ENCODE measurements at regions not wholly inside any gene's neighbourhood (a gene's known extent, or its start where the extent isn't known, plus 50 kb on each side); places are given as distances from the start of the nearest gene placed in this dataset.

DNA sequence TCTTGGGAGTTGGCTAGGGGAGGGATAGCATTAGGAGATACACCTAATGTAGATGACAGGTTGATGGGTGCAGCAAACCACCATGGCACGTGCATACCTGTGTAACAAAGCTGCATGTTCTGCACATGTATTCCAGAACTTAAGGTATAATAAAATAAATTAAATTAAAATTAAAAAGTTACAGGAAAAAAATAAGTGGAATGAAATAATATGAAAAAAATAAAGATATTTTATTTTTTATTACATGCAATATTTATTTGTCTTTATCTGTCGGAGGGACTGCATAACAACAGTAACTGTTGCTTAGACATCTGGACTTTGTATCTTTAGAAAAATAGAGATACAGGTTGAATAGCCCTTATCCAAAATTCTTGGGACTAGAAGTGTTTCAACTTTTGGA, 597.4 kb upstream of the CCDC179 start:
- no peak for TF ChIP-seq CTCF (IDR thresholded peaks at IDR 0.05; ENCODE audit: insufficient read depth, low read depth, low read length)
- TF ChIP-seq EZH2 (IDR thresholded peaks at IDR 0.05; ENCODE audit: insufficient read depth, low read length) = no peak
